Lower leg skin (tissue), 4 donors: ENCODE measurements at regions not wholly inside any gene's neighbourhood (a gene's known extent, or its start where the extent isn't known, plus 50 kb on each side); places are given as distances from the start of the nearest gene placed in this dataset.

ENCODE experiments used
- DNase-seq, 2 donors: peaks; one replicate each; pipeline ENCODE4 v3.0.0-alpha.2; 2019; ENCODE audit warnings: low spot score in 2 of 2
- H3K4me3 ChIP-seq: fragments of 200-600 bp; sonication (generic); 2 replicates; pipeline ENCODE4 v1.5.1; 2017; ENCODE audit warnings: mild to moderate bottlenecking, low read depth; ENCODE audit not compliant: poor library complexity, severe bottlenecking
- POLR2A ChIP-seq, 2 donors: fragments of 450-650 bp; IDR thresholded peaks; one replicate each; pipeline ENCODE4 v1.6.1; 2016 to 2017; ENCODE audit warnings: antibody characterized with exemption in 2 of 2, mild to moderate bottlenecking in 1 of 2, moderate library complexity in 1 of 2
- WGBS, 2 donors: methylation state at CpG; one replicate each; pipeline ENCODE4 v1.1.5; 2018; 5-methylcytosine and 5-hydroxymethylcytosine counted together
- intact Hi-C: fragments of 100-400 bp; cut with DNase I; formaldehyde crosslinking; loops from one replicate; pipeline ENCODE4 v1.15.0; 2023; ENCODE audit warnings: low total_unique reads
- TF ChIP-seq, protein P1 (sequence below), 3 donors: fragments of 450-650 bp; IDR thresholded peaks; one replicate each; pipeline ENCODE4 v1.5.1; 2016; ENCODE audit warnings: antibody characterized with exemption in 3 of 3, mild to moderate bottlenecking in 3 of 3, moderate library complexity in 2 of 3

DNA sequence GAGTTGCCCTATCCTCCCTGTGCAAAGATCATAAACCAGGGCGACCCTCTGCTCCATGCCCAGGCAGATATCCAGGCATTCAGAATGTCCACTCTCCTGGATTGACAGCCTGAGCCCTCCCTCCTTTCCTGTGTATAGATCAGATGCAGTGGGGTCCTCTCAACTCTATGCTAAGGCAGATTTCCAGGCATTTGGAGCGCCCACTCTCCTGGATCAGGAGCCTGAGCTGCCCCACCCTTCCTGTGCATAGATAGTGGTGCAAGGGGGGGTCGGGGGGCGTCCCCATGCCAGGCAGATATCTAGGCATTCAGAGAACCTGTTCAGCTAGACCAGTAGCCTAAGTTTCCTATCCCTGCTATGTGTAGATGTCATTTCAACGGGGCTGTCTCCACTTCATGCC lies 941.1 kb downstream of the PCDH19 start:
- TF ChIP-seq, protein P1, sequence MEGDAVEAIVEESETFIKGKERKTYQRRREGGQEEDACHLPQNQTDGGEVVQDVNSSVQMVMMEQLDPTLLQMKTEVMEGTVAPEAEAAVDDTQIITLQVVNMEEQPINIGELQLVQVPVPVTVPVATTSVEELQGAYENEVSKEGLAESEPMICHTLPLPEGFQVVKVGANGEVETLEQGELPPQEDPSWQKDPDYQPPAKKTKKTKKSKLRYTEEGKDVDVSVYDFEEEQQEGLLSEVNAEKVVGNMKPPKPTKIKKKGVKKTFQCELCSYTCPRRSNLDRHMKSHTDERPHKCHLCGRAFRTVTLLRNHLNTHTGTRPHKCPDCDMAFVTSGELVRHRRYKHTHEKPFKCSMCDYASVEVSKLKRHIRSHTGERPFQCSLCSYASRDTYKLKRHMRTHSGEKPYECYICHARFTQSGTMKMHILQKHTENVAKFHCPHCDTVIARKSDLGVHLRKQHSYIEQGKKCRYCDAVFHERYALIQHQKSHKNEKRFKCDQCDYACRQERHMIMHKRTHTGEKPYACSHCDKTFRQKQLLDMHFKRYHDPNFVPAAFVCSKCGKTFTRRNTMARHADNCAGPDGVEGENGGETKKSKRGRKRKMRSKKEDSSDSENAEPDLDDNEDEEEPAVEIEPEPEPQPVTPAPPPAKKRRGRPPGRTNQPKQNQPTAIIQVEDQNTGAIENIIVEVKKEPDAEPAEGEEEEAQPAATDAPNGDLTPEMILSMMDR (IDR thresholded peaks at IDR 0.05): no peak
- TF ChIP-seq POLR2A (IDR thresholded peaks at IDR 0.05): no peak
- H3K4me3 ChIP-seq: no peak overlapping the region
- intact Hi-C loops: no loop called here
- no peak for DNase-seq
- 52 to 69% methylated on average over 5 of the region's 5 CpGs for WGBS, 2 donors

DNA sequence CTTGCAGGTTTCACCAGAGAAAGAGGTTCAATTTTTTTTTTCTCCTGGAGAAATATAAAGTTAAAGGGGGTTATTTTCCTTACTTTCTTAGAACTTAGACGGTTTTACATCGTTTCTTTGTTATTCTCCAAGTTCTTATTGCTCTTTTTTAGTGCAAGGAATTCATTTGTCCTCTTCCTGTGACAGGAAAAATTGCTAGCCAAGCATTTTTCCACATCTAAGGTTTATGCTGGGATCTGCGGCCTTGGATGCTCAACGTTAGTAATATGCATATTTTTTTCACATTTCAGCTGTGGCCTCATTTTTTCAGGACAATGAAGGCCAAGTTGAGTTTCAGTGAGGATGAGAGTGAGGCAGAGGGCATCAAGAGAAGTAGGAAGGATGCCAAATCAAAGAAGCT lies 948.9 kb downstream of the PCDH19 start:
- intact Hi-C loops: no loop called here
- DNase-seq: no peak
- TF ChIP-seq POLR2A (IDR thresholded peaks at IDR 0.05): no peak
- TF ChIP-seq, protein P1 (IDR thresholded peaks at IDR 0.05): no peak
- WGBS, 2 donors: 51 to 59% methylated on average over 4 of the region's 4 CpGs
- H3K4me3 ChIP-seq: no peak overlapping the region

DNA sequence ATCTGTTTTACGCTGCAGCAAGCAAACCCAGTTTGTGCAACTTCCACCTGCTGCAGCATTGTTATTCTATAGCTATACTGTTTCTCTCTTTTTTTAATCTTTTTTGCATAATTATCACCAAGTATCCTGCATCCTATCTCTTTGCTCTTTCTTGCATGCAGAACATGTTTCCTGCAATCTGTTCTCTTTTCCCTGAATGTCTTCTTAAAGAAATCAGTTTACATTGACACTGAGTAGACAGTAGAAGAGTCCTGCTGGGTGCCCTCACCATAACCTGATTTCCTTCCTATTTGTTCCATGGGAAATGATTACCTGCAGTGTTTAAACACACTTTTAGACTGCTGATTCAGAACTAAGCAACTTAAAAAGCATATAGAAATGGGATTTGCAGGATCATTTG lies 964.7 kb downstream of the PCDH19 start:
- intact Hi-C loops: no loop called here
- DNase-seq: no peak
- no peak overlapping the region for H3K4me3 ChIP-seq
- no peak for TF ChIP-seq POLR2A (IDR thresholded peaks at IDR 0.05)
- TF ChIP-seq, protein P1 (IDR thresholded peaks at IDR 0.05): no peak
- WGBS, 2 donors: 72 to 93% methylated on average over 1 of the region's 1 CpG

DNA sequence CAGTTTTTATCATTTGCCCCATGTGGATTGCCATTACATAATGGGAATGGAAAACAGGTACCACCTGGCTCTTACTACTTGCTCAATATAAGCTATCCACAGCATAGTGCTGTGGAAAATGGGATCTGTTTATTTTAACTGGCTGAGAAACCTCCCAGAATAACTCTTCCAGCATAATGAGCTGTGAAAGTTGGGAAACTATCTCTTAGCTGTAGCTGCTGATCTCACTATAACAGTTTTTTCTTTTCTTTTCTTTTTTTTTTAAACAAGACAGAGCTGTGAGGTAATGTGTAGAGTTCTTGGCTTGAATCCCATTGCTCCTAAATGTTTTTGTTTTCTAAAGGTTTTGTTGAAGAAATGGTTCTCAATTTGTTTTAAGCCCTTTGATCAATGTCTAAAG lies 988.3 kb downstream of the PCDH19 start:
- no peak for DNase-seq

DNA sequence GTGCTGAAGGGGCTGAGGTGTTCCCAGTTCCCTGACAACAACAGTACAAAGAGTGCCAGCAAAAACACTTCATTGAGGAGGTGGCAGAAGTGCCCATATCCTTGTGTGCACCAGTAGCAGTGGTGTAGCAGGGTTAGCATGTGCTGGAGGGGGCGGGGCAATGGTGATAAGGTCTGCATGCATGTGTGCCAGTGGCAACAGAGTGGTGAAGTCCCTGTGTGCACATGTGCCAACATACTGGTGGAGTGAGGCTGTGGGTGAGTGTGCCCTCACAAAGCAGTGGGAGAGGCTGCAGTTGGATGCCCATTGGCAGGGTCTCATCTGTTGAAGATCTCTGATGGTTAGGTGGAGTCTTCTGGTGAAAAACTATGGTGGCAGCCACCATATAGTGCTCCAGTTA lies 994.6 kb downstream of the PCDH19 start:
- no peak for TF ChIP-seq POLR2A (IDR thresholded peaks at IDR 0.05)
- TF ChIP-seq, protein P1 (IDR thresholded peaks at IDR 0.05): no peak
- no peak overlapping the region for H3K4me3 ChIP-seq
- intact Hi-C loops: no loop called here
- DNase-seq: no peak
- 75% methylated on average over 1 of the region's 1 CpG; no CpG with 5 or more reads in 1 of the 2 donors for WGBS, 2 donors

More for the DNA sequence above, 988.3 kb downstream of the PCDH19 start:
- intact Hi-C loops: no loop called here
- H3K4me3 ChIP-seq: no peak overlapping the region
- no peak for TF ChIP-seq POLR2A (IDR thresholded peaks at IDR 0.05)
- TF ChIP-seq, protein P1 (IDR thresholded peaks at IDR 0.05): no peak

DNA sequence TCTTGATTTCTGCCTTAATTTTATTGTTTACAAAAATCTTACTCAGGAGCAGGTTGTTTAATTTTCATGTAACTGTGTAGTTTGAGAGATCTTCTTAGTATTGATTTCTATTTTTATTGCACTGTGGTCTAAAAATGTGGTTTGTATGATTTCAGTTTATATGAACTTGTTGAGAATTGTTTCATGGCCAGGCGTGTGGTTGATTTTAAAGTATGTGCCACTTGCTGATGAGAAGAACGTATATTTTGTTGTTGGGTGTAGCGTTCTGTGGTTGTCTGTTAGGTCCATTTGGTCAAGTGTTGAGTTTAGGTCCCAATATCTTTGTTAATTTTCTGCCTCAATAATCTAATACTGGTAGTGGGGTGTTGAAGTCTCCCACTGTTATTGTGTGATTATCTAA lies 996.8 kb downstream of the PCDH19 start:
- TF ChIP-seq POLR2A (IDR thresholded peaks at IDR 0.05): no peak
- TF ChIP-seq, protein P1 (IDR thresholded peaks at IDR 0.05): no peak
- H3K4me3 ChIP-seq: no peak overlapping the region
- WGBS, 2 donors: 77 to 91% methylated on average over 3 of the region's 3 CpGs
- intact Hi-C loops: no loop called here
- no peak for DNase-seq
